NB4 (cell line): ENCODE measurements at regions not wholly inside any gene's neighbourhood (a gene's known extent, or its start where the extent isn't known, plus 50 kb on each side); places are given as distances from the start of the nearest gene placed in this dataset.
"Not testable (repeated sequence)": the region's sequence is repeated elsewhere in the genome, so short reads cannot be mapped to it uniquely, and the experiment has no call there.

Experiments
- DNase-seq: peaks from one replicate; pipeline ENCODE4 v3.0.0; 2010; ENCODE audit warnings: low read depth
- H3K4me3 ChIP-seq: one replicate; pipeline ENCODE4 v1.5.1; 2011; ENCODE audit warnings: mild to moderate bottlenecking, low read depth, low read length, moderate library complexity
- MYC ChIP-seq: IDR thresholded peaks from 2 replicates; pipeline ENCODE4 v1.6.1; 2011; ENCODE audit warnings: low read depth, low read length
- POLR2A ChIP-seq: IDR thresholded peaks from 2 replicates; pipeline ENCODE4 v1.6.1; 2011; ENCODE audit warnings: mild to moderate bottlenecking; ENCODE audit not compliant: insufficient read length; ENCODE audit errors: extremely low read depth
- TF ChIP-seq, protein P1 (sequence below): IDR thresholded peaks from 2 replicates; pipeline ENCODE4 v1.6.1; 2011; ENCODE audit warnings: low read depth, low read length
- TF ChIP-seq, protein P2 (sequence below): IDR thresholded peaks from one replicate; pipeline ENCODE4 v1.5.1; 2012; ENCODE audit warnings: low read depth, low read length

DNA sequence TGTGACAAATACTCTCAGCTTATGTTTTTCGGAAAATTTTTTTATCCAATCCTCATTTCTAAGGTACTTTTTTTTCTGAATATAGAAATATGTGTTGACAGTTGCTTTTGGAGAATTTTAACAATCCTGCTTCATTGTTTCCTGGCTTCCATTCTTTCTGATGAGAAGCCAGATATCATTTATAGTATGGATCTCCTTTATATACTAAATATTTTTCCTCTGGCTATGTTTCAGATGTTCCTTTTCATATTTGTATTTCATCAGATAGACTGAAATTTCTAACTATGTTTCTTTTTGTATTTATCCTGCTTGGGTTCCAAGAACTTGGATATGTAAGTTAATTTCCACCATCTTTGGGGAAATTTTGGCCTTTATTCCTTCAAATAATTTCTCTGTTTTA lies 138.9 kb upstream of the CDH11 start:
- no peak for DNase-seq

DNA sequence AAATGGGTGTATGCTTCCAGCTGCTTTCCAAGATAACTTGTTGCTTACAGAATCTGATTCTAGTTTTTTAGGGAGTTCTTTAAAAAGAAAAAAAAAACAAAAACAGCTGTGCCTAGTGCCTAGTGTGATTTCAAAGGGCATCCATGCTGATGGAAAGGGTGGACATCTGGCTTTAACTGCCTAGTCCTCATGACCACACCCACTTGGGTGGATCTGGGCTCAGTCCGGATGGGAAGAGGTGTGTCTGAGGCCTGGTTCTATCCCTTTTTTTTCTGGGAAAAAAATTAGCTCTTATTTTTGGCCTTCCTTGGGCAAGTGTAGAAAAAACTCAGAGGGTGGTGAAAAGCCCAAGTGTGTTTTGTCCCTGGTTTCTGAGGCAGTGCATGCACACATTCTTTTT lies 132.3 kb upstream of the CDH11 start:
- H3K4me3 ChIP-seq: no peak overlapping the region
- DNase-seq: no peak
- TF ChIP-seq POLR2A: no peak
- TF ChIP-seq, protein P1, sequence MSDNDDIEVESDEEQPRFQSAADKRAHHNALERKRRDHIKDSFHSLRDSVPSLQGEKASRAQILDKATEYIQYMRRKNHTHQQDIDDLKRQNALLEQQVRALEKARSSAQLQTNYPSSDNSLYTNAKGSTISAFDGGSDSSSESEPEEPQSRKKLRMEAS: no peak
- TF ChIP-seq, protein P2, sequence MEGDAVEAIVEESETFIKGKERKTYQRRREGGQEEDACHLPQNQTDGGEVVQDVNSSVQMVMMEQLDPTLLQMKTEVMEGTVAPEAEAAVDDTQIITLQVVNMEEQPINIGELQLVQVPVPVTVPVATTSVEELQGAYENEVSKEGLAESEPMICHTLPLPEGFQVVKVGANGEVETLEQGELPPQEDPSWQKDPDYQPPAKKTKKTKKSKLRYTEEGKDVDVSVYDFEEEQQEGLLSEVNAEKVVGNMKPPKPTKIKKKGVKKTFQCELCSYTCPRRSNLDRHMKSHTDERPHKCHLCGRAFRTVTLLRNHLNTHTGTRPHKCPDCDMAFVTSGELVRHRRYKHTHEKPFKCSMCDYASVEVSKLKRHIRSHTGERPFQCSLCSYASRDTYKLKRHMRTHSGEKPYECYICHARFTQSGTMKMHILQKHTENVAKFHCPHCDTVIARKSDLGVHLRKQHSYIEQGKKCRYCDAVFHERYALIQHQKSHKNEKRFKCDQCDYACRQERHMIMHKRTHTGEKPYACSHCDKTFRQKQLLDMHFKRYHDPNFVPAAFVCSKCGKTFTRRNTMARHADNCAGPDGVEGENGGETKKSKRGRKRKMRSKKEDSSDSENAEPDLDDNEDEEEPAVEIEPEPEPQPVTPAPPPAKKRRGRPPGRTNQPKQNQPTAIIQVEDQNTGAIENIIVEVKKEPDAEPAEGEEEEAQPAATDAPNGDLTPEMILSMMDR: no peak
- TF ChIP-seq MYC: no peak

More for the DNA sequence above, 138.9 kb upstream of the CDH11 start:
- H3K4me3 ChIP-seq: no peak overlapping the region
- TF ChIP-seq POLR2A: no peak
- TF ChIP-seq MYC: no peak
- TF ChIP-seq, protein P2: no peak
- TF ChIP-seq, protein P1: no peak

DNA sequence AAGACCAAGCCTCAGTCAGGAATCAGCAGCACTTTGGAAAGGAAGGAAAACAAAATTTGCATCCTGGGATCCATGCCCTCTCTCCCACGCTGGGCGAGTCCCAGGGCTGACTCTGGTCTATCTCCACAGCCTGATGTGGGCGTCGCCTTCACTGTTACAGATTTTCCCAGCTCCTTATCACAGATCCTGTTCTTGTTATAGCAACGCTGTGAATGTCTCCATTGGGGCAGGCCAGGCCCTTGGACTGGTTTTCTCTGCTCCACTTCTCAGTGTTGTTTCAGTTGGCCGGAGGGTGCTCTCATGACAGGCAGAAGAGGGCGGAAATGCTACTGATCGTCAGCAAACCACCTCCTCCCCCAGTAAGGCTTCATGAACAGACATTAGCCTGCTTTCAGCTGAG lies 127.9 kb upstream of the CDH11 start:
- TF ChIP-seq, protein P2: no peak
- TF ChIP-seq MYC (no peak), POLR2A (no peak)
- TF ChIP-seq, protein P1: no peak
- no peak for DNase-seq
- no peak overlapping the region for H3K4me3 ChIP-seq

DNA sequence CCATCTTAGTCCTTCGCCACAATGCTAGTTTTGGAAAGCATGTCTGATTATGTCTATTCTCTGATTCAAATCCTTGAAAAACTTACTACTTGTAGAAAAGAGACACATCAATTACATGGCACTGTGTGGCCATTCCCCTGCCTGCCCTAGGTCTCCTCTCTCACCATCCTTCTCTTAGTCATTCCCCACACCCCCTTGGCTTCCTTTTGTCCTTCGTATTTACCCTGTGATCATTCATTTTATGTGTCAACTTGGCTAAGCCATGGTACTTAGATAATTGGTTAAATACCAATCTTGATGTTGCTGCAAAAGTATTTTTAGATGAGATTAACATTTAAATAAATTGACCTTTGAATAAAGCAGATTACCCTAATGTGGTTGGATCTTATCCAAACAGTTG lies 122.9 kb upstream of the CDH11 start:
- DNase-seq: no peak

DNA sequence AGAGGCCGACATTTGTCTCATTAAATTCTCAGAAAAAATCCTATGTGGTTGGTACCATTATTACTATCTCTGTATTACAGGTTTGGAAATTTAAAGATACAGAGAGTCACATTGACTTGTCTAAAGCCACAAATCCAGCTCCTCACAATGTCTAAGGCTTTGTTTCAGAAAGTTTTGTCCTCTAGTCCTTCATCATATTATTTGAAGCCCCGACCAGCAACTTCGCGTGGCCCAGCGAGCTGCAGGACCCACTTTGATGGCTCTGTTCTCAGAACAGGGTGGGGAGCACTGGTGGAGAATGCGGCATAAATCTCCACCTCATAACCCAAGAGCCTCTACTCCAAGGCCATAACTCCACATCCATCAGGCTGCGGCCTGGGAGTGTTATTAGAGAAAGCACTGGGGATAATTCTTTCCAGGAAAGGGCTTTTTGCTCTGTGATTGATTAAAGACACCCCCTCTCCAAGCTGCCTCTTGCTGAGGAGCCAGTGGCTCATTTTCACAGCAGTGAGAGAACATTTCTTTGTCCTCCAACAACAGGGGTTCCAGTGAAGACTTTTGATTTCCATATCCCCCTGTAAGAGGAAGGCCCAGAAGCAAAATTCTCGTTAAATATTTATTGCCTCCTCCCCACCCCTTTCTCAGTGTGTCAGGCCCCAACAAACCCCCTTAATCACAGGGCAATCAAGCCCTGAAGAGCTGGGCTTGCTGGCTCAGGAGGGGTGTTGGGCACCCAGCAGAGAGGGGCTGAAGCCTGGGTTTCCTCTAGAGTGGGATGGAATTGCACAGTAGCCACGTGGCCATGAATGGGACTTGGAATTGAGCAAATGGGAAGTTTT lies 113.7 kb upstream of the CDH11 start:
- no peak overlapping the region for H3K4me3 ChIP-seq
- TF ChIP-seq, protein P1: no peak
- TF ChIP-seq, protein P2: no peak
- TF ChIP-seq MYC (no peak), POLR2A (no peak)
- no peak for DNase-seq

More for the DNA sequence above, 122.9 kb upstream of the CDH11 start:
- TF ChIP-seq, protein P2: no peak
- TF ChIP-seq POLR2A: no peak
- no peak overlapping the region for H3K4me3 ChIP-seq

DNA sequence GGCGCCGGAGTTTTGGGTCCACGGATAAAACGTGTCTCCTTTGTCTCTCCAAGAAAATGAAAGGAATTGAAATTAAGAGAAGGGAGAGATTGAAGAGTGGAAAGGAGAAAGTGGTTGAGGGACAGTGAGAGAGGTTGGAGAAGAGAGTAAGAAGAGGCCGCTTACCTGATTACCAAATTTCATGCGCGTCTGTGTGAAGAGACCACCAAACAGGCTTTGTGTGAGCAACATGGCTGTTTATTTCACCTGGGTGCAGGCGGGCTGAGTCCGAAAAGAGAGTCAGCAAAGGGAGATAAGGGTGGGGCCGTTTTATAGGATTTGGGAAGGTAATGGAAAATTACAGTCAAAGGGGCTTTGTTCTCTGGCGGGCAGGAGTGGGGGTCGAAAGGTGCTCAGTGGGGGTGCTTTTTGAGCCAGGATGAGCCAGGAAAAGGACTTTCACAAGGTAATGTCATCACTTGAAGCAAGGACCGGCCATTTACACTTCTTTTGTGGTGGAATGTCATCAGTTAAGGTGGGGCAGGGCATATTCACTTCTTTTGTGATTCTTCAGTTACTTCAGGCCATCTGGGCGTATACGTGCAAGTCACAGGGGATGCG lies 113.0 kb upstream of the CDH11 start:
- not testable (repeated sequence) for DNase-seq, H3K4me3 ChIP-seq
